ENCODE measurements at regions not wholly inside any gene's neighbourhood (a gene's known extent, or its start where the extent isn't known, plus 50 kb on each side); places are given as distances from the start of the nearest gene placed in this dataset.
A peak's percentile ranks its signal among the peaks of the same experiment; 100 is the strongest.

DNA sequence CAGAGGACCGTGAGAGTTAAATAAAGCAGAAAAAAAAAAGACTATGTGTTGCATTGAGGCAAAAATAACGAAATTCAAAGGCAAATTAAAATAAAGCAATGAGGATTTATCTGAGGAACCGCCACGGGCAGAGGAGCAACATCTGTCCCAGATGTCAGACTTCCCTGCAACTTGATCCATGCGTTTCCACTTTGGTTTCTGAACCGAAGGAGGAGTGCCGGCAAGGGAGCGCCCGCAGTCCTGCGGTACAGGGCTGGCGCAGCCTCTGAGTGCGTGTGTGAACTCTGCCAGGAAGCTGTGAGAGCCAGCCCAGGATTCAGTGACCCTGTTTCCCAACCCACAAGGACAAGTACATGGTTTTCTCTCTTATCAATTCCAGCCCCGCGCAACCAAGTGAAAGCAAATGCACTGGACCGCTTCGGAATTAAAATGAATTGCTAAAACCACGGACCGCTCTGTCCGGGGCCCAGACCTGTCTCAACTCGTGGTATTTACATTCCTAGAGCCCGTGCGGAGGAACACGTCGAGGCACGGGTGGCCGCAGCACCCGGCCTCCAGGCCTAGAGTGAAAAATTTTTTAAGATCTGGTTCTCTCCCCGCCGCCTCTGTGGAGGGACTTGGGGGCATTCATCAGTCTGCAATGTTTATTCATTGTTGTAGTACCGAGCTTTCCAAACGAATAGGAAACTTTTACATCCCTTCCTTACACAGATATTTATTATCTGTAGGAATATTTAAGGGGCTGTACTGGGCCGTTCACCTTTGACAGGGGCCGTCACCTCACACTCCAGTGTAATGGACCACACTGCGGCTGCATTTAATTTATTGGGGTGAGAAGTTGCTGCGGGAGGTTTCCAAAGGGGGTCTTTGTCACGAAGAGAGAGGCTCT, 291.5 kb upstream of the NFE2L3 start:
- Histone ChIP-seq H3K9me3 (ENCODE audit: low read depth, low read length, poor library complexity, severe bottlenecking) (no peaks in the 10 kb centered on the region), H3K4me3 (ENCODE audit: low read depth, low read length, poor library complexity, severe bottlenecking) (no peak overlapping the region), H3K4me1 (ENCODE audit: insufficient read depth, low read length, poor library complexity, severe bottlenecking) (peaks cover 26% of the 10 kb centered on the region), H3K27me3 (replicated peaks; ENCODE audit: insufficient read depth, low read depth, low read length, poor library complexity) (peaks cover 26% of the 10 kb centered on the region), H3K36me3 (ENCODE audit: insufficient read depth, low read length, poor library complexity, severe bottlenecking) (no peaks in the 10 kb centered on the region), H3K27ac (ENCODE audit: low read depth, low read length, poor library complexity, severe bottlenecking) (no peak overlapping the region)
- BruUV-seq (replicated peaks), result no TSS peak
- TF ChIP-seq, protein P1, sequence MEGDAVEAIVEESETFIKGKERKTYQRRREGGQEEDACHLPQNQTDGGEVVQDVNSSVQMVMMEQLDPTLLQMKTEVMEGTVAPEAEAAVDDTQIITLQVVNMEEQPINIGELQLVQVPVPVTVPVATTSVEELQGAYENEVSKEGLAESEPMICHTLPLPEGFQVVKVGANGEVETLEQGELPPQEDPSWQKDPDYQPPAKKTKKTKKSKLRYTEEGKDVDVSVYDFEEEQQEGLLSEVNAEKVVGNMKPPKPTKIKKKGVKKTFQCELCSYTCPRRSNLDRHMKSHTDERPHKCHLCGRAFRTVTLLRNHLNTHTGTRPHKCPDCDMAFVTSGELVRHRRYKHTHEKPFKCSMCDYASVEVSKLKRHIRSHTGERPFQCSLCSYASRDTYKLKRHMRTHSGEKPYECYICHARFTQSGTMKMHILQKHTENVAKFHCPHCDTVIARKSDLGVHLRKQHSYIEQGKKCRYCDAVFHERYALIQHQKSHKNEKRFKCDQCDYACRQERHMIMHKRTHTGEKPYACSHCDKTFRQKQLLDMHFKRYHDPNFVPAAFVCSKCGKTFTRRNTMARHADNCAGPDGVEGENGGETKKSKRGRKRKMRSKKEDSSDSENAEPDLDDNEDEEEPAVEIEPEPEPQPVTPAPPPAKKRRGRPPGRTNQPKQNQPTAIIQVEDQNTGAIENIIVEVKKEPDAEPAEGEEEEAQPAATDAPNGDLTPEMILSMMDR (conservative IDR thresholded peaks at IDR 0.05; ENCODE audit: low read depth, low read length), result no peak
- no peak for TF ChIP-seq EZH2 (IDR thresholded peaks at IDR 0.05; ENCODE audit: borderline replicate concordance, low read depth, low read length, poor library complexity, severe bottlenecking)
- intact Hi-C loops (cut with micrococcal nuclease; ENCODE audit: unreplicated experiment), result no loop called here
- no peak for DNase-seq (ENCODE audit: low spot score)
- ChIA-PET POLR2A (ENCODE audit: low non-redundant PET) (no interaction called here), CTCF (no interaction called here)

GRCh38 chr7:25861164-25861496, 290.9 kb upstream of the NFE2L3 start:
- TF ChIP-seq EZH2 (IDR thresholded peaks at IDR 0.05; ENCODE audit: borderline replicate concordance, low read depth, low read length, poor library complexity, severe bottlenecking), result no peak
- TF ChIP-seq, protein P1 (conservative IDR thresholded peaks at IDR 0.05; ENCODE audit: low read depth, low read length), result no peak
- POLR2A ChIA-PET (ENCODE audit: low non-redundant PET), result no interaction called here
- no TSS peak for BruUV-seq (replicated peaks)
- Histone ChIP-seq H3K27me3 (replicated peaks; ENCODE audit: insufficient read depth, low read depth, low read length, poor library complexity) (peaks cover 32% of the 10 kb centered on the region), H3K9me3 (ENCODE audit: low read depth, low read length, poor library complexity, severe bottlenecking) (no peaks in the 10 kb centered on the region), H3K27ac (ENCODE audit: low read depth, low read length, poor library complexity, severe bottlenecking) (no peak overlapping the region), H3K4me1 (ENCODE audit: insufficient read depth, low read length, poor library complexity, severe bottlenecking) (peaks cover 23% of the 10 kb centered on the region), H3K4me3 (ENCODE audit: low read depth, low read length, poor library complexity, severe bottlenecking) (no peak overlapping the region), H3K36me3 (ENCODE audit: insufficient read depth, low read length, poor library complexity, severe bottlenecking) (no peaks in the 10 kb centered on the region)
- intact Hi-C loops (cut with micrococcal nuclease; ENCODE audit: unreplicated experiment), result no loop called here
- DNase-seq (ENCODE audit: low spot score), result no peak
- CTCF ChIA-PET, result no interaction called here

- CTCF ChIA-PET, result interaction anchor here (0.8 to 0.9 kb wide), 2 partner anchors 229 to 503 kb away, joined by 3 to 4 read pairs; no protein-coding TSS in a partner anchor
- Histone ChIP-seq H3K4me3 (ENCODE audit: low read depth, low read length, poor library complexity, severe bottlenecking) (peak overlapping the region; percentile 33), H3K27me3 (replicated peaks; ENCODE audit: insufficient read depth, low read depth, low read length, poor library complexity) (peaks cover 38% of the 10 kb centered on the region), H3K27ac (ENCODE audit: low read depth, low read length, poor library complexity, severe bottlenecking) (peak overlapping the region; percentile 21), H3K4me1 (ENCODE audit: insufficient read depth, low read length, poor library complexity, severe bottlenecking) (peaks cover 23% of the 10 kb centered on the region), H3K9me3 (ENCODE audit: low read depth, low read length, poor library complexity, severe bottlenecking) (no peaks in the 10 kb centered on the region), H3K36me3 (ENCODE audit: insufficient read depth, low read length, poor library complexity, severe bottlenecking) (no peaks in the 10 kb centered on the region)
- POLR2A ChIA-PET (ENCODE audit: low non-redundant PET), result no interaction called here
- BruUV-seq (replicated peaks), result no TSS peak
- intact Hi-C loops (cut with micrococcal nuclease; ENCODE audit: unreplicated experiment), result loop anchor here (1.0 kb wide), 1 partner anchor 339 kb away; the partner anchor contains the start of gene HNRNPA2B1
- TF ChIP-seq EZH2 (IDR thresholded peaks at IDR 0.05; ENCODE audit: borderline replicate concordance, low read depth, low read length, poor library complexity, severe bottlenecking), result no peak
- TF ChIP-seq, protein P1 (conservative IDR thresholded peaks at IDR 0.05; ENCODE audit: low read depth, low read length), result no peak
- no peak for DNase-seq (ENCODE audit: low spot score)
Observed at GRCh38 chr7:25861601-25862260, 290.3 kb upstream of the NFE2L3 start.
